HepG2 (cell line): ENCODE measurements at regions not wholly inside any gene's neighbourhood (a gene's known extent, or its start where the extent isn't known, plus 50 kb on each side); places are given as distances from the start of the nearest gene placed in this dataset.

Source experiments
- ATAC-seq: fragments of 200-7000 bp; cut with Tn5 transposase; 3 replicates; pipeline ENCODE4 v1.9.1; 2020; ENCODE audit warnings: mild to moderate bottlenecking, moderate library complexity
- BruUV-seq: library from RNA; stranded (reverse); fragments of 400-500 nt; replicated peaks from 2 replicates; lab custom pipeline; 2021; lab: Mats Ljungman, UMichigan
- CTCF ChIA-PET: fragments of 300-600 bp; formaldehyde crosslinking; extraction: SDS; loops from one replicate; lab custom pipeline; 2021; ENCODE audit warnings: low total read pairs, inconsistent platforms, low intra/inter-chr PET ratio; lab: Yijun Ruan, JAX
- POLR2A ChIA-PET: fragments of 350-600 bp; sonication (Branson Sonifier 250); formaldehyde crosslinking; loops from one replicate; lab custom pipeline; 2020; ENCODE audit warnings: antibody characterized with exemption, inconsistent platforms; lab: Yijun Ruan, JAX
- DNase-seq: peaks from one replicate; pipeline ENCODE4 v3.0.0-alpha.2; 2015; ENCODE audit warnings: low spot score
- FAIRE-seq: peaks from 3 replicates; lab custom pipeline; 2011; peaks lifted over from hg19 to GRCh38; lab: Jason Lieb, UNC
- H2AFZ ChIP-seq: one replicate; pipeline ENCODE4 v1.6.1; 2011; ENCODE audit warnings: low read length, inconsistent platforms
- H3K27ac ChIP-seq: fragments of 300-600 bp; 3 replicates; pipeline ENCODE4 v1.8.0; 2011; ENCODE audit warnings: mixed run types, mild to moderate bottlenecking, mixed read lengths, low read length, inconsistent platforms; ENCODE audit not compliant: insufficient read depth; ENCODE audit errors: extremely low read length
- H3K27me3 ChIP-seq, 2 experiments: fragments of 200-600 bp in 1 of 2; 2 replicates in 1 of 2; 3 replicates in 1 of 2; pipeline versions ENCODE4 v1.6.0 to v1.8.0; 2011; ENCODE audit warnings: low read length in 2 of 2, mild to moderate bottlenecking in 2 of 2, moderate library complexity in 2 of 2, inconsistent platforms in 1 of 2; ENCODE audit not compliant: insufficient read depth in 2 of 2, control insufficient read depth in 1 of 2
- H3K36me3 ChIP-seq, 2 experiments: fragments of 200-600 bp in 1 of 2; replicated peaks in 1 of 2; 2 replicates in 1 of 2; 3 replicates in 1 of 2; pipeline versions ENCODE4 v1.5.1 to v1.8.0; 2011; ENCODE audit warnings: low read length in 2 of 2, inconsistent platforms in 1 of 2; ENCODE audit not compliant: insufficient read depth in 2 of 2, control insufficient read depth in 1 of 2
- H3K4me1 ChIP-seq: 2 replicates; pipeline ENCODE4 v1.5.1; 2012; ENCODE audit warnings: low read length, inconsistent platforms; ENCODE audit not compliant: insufficient read depth
- H3K4me2 ChIP-seq: 2 replicates; pipeline ENCODE4 v1.6.0; 2011; ENCODE audit warnings: low read depth, low read length, inconsistent platforms
- H3K4me3 ChIP-seq, 3 experiments: fragments of 200-600 bp in 1 of 3; sonication (generic), shearing (Covaris generic) in 1 of 3; replicated peaks in 1 of 3; 2 replicates each; pipeline ENCODE4 v1.5.1; 2011 to 2016; ENCODE audit warnings: low read length in 3 of 3, inconsistent platforms in 2 of 3, low read depth in 2 of 3, mild to moderate bottlenecking in 2 of 3, control low read depth in 1 of 3, mixed read lengths in 1 of 3; ENCODE audit not compliant: insufficient read depth in 1 of 3
- H3K79me2 ChIP-seq: one replicate; pipeline ENCODE4 v1.6.1; 2011; ENCODE audit warnings: low read length, inconsistent platforms; ENCODE audit not compliant: insufficient read depth
- H3K9ac ChIP-seq: 2 replicates; pipeline ENCODE4 v1.6.0; 2011; ENCODE audit warnings: mild to moderate bottlenecking, low read depth, low read length, inconsistent platforms; ENCODE audit not compliant: insufficient read depth
- H3K9me3 ChIP-seq: 2 replicates; pipeline ENCODE4 v1.5.1; 2012; ENCODE audit warnings: mild to moderate bottlenecking, low read length
- H4K20me1 ChIP-seq: 2 replicates; pipeline ENCODE4 v1.6.0; 2011; ENCODE audit warnings: inconsistent platforms, mild to moderate bottlenecking, low read length, moderate library complexity; ENCODE audit not compliant: insufficient read depth
- MEIS1 ChIP-seq: sonication (generic); formaldehyde crosslinking; IDR thresholded peaks from 2 replicates; pipeline ENCODE4 v1.9.0; 2021; ENCODE audit warnings: mild to moderate bottlenecking, missing genetic modification reagents, moderate library complexity, borderline replicate concordance
- MEIS2 ChIP-seq: sonication (generic); formaldehyde crosslinking; IDR thresholded peaks from 2 replicates; pipeline ENCODE4 v1.9.0; 2021; ENCODE audit warnings: mild to moderate bottlenecking, missing genetic modification reagents
- NR2C2 ChIP-seq: sonication (generic); formaldehyde crosslinking; IDR thresholded peaks from 2 replicates; pipeline ENCODE4 v1.4.0; 2020; ENCODE audit warnings: missing genetic modification reagents, mild to moderate bottlenecking, moderate library complexity, borderline replicate concordance
- PHF8 ChIP-seq: sonication (generic); formaldehyde crosslinking; IDR thresholded peaks from 2 replicates; pipeline ENCODE4 v1.5.0; 2020; ENCODE audit warnings: missing genetic modification reagents
- ZBTB20 ChIP-seq: sonication (generic); formaldehyde crosslinking; IDR thresholded peaks from 2 replicates; pipeline ENCODE4 v1.8.1; 2023; ENCODE audit warnings: missing genetic modification reagents, low read depth, mild to moderate bottlenecking, borderline replicate concordance
- ZNF205 ChIP-seq: IDR thresholded peaks from 2 replicates; pipeline ENCODE4 v1.6.1; 2018; ENCODE audit warnings: missing biosample characterization, missing genetic modification reagents
- ZNF33A ChIP-seq: sonication (generic); formaldehyde crosslinking; IDR thresholded peaks from 2 replicates; pipeline ENCODE4 v1.5.1; 2020; ENCODE audit warnings: missing genetic modification reagents, mild to moderate bottlenecking, moderate library complexity, borderline replicate concordance
- ZNF615 ChIP-seq: sonication (generic); formaldehyde crosslinking; IDR thresholded peaks from 2 replicates; pipeline ENCODE4 v1.5.0; 2020; ENCODE audit warnings: mild to moderate bottlenecking, missing genetic modification reagents, borderline replicate concordance
- WGBS: methylation state at CpG from one replicate; pipeline ENCODE4 v1.1.6; 2017; ENCODE audit warnings: low lambda C conversion rate; 5-methylcytosine and 5-hydroxymethylcytosine counted together
- in situ Hi-C: cut with HindIII; loops from 2 replicates; pipeline ENCODE4 v1.10.0; 2017; ENCODE audit warnings: low pct_unique_long_range_greater_than_20kb; ENCODE audit not compliant: extremely low pct_ligation_motif_present
- intact Hi-C: fragments of 100-400 bp; cut with micrococcal nuclease; formaldehyde crosslinking; loops from one replicate; pipeline ENCODE4 v1.10.0; 2022; ENCODE audit not compliant: unreplicated experiment
- TF ChIP-seq, protein P1 (sequence below): fragments of 450-650 bp; IDR thresholded peaks from 2 replicates; pipeline ENCODE4 v1.6.1; 2016
- TF ChIP-seq, protein P2 (sequence below): fragments of 450-650 bp; IDR thresholded peaks from 2 replicates; pipeline ENCODE4 v1.6.1; 2017; ENCODE audit warnings: mild to moderate bottlenecking
- TF ChIP-seq, protein P3 (sequence below): sonication (generic); formaldehyde crosslinking; IDR thresholded peaks from 2 replicates; pipeline ENCODE4 v1.4.0; 2020; ENCODE audit warnings: missing genetic modification reagents, borderline replicate concordance
- TF ChIP-seq, protein P4 (sequence below): sonication (generic); formaldehyde crosslinking; IDR thresholded peaks from 2 replicates; pipeline ENCODE4 v1.4.0; 2020; ENCODE audit warnings: missing genetic modification reagents
- TF ChIP-seq, protein P5 (sequence below): sonication (generic); formaldehyde crosslinking; IDR thresholded peaks from 2 replicates; pipeline ENCODE4 v1.8.1; 2023; ENCODE audit warnings: mild to moderate bottlenecking, moderate library complexity, missing genetic modification reagents

DNA sequence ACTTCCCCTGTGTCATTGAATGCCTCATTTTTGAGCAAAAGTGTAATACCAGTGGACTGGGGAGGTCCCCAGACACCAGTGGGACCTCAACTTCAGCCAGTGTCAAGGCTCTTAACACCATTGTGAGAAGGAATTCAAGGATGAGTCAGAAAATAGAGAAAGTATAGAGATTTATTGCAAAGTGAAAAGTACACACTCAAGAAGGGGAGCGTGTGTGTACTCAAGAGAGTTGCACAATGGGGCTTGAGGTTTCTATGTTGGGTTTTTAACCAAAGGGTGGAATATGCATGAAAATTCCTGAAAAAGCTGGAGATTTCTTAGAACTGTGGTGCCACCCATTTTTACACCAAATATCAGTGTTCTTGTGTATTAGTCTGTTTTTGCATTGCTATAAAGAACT is 81.9 kb downstream of the ADCYAP1 start:
- H3K27ac ChIP-seq: no peak overlapping the region
- H3K79me2 ChIP-seq: no peaks in the 10 kb centered on the region
- intact Hi-C loops (no loop called here), in situ Hi-C loops (no loop called here)
- no peaks in the 10 kb centered on the region for H4K20me1 ChIP-seq
- H3K4me2 ChIP-seq: no peak overlapping the region
- DNase-seq (no peak), FAIRE-seq (no peak), ATAC-seq (no peak)
- 29% methylated on average over 1 of the region's 1 CpG for WGBS
- CTCF ChIA-PET: no interaction called here
- H2AFZ ChIP-seq: no peak overlapping the region
- H3K4me3 ChIP-seq: no peak overlapping the region
- no peaks in the 10 kb centered on the region for H3K27me3 ChIP-seq
- POLR2A ChIA-PET: no interaction called here
- H3K9ac ChIP-seq: no peak overlapping the region
- H3K4me1 ChIP-seq: no peaks in the 10 kb centered on the region
- no peaks in the 10 kb centered on the region for H3K9me3 ChIP-seq
- no TSS peak for BruUV-seq
- no peaks in the 10 kb centered on the region for H3K36me3 ChIP-seq
- TF ChIP-seq ZNF615 (CRISPR knock-in tag) (no peak), PHF8 (CRISPR knock-in tag) (no peak), ZNF205 (CRISPR knock-in tag) (no peak), MEIS1 (CRISPR knock-in tag) (no peak), ZNF33A (no peak), ZBTB20 (CRISPR knock-in tag) (no peak), MEIS2 (CRISPR knock-in tag) (no peak), NR2C2 (CRISPR knock-in tag) (no peak)
- TF ChIP-seq, protein P1, sequence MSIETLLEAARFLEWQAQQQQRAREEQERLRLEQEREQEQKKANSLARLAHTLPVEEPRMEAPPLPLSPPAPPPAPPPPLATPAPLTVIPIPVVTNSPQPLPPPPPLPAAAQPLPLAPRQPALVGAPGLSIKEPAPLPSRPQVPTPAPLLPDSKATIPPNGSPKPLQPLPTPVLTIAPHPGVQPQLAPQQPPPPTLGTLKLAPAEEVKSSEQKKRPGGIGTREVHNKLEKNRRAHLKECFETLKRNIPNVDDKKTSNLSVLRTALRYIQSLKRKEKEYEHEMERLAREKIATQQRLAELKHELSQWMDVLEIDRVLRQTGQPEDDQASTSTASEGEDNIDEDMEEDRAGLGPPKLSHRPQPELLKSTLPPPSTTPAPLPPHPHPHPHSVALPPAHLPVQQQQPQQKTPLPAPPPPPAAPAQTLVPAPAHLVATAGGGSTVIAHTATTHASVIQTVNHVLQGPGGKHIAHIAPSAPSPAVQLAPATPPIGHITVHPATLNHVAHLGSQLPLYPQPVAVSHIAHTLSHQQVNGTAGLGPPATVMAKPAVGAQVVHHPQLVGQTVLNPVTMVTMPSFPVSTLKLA: no peak
- TF ChIP-seq, protein P2, sequence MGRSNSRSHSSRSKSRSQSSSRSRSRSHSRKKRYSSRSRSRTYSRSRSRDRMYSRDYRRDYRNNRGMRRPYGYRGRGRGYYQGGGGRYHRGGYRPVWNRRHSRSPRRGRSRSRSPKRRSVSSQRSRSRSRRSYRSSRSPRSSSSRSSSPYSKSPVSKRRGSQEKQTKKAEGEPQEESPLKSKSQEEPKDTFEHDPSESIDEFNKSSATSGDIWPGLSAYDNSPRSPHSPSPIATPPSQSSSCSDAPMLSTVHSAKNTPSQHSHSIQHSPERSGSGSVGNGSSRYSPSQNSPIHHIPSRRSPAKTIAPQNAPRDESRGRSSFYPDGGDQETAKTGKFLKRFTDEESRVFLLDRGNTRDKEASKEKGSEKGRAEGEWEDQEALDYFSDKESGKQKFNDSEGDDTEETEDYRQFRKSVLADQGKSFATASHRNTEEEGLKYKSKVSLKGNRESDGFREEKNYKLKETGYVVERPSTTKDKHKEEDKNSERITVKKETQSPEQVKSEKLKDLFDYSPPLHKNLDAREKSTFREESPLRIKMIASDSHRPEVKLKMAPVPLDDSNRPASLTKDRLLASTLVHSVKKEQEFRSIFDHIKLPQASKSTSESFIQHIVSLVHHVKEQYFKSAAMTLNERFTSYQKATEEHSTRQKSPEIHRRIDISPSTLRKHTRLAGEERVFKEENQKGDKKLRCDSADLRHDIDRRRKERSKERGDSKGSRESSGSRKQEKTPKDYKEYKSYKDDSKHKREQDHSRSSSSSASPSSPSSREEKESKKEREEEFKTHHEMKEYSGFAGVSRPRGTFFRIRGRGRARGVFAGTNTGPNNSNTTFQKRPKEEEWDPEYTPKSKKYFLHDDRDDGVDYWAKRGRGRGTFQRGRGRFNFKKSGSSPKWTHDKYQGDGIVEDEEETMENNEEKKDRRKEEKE: no peak
- TF ChIP-seq, protein P3, sequence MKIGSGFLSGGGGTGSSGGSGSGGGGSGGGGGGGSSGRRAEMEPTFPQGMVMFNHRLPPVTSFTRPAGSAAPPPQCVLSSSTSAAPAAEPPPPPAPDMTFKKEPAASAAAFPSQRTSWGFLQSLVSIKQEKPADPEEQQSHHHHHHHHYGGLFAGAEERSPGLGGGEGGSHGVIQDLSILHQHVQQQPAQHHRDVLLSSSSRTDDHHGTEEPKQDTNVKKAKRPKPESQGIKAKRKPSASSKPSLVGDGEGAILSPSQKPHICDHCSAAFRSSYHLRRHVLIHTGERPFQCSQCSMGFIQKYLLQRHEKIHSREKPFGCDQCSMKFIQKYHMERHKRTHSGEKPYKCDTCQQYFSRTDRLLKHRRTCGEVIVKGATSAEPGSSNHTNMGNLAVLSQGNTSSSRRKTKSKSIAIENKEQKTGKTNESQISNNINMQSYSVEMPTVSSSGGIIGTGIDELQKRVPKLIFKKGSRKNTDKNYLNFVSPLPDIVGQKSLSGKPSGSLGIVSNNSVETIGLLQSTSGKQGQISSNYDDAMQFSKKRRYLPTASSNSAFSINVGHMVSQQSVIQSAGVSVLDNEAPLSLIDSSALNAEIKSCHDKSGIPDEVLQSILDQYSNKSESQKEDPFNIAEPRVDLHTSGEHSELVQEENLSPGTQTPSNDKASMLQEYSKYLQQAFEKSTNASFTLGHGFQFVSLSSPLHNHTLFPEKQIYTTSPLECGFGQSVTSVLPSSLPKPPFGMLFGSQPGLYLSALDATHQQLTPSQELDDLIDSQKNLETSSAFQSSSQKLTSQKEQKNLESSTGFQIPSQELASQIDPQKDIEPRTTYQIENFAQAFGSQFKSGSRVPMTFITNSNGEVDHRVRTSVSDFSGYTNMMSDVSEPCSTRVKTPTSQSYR (CRISPR knock-in tag): no peak
- TF ChIP-seq, protein P4, sequence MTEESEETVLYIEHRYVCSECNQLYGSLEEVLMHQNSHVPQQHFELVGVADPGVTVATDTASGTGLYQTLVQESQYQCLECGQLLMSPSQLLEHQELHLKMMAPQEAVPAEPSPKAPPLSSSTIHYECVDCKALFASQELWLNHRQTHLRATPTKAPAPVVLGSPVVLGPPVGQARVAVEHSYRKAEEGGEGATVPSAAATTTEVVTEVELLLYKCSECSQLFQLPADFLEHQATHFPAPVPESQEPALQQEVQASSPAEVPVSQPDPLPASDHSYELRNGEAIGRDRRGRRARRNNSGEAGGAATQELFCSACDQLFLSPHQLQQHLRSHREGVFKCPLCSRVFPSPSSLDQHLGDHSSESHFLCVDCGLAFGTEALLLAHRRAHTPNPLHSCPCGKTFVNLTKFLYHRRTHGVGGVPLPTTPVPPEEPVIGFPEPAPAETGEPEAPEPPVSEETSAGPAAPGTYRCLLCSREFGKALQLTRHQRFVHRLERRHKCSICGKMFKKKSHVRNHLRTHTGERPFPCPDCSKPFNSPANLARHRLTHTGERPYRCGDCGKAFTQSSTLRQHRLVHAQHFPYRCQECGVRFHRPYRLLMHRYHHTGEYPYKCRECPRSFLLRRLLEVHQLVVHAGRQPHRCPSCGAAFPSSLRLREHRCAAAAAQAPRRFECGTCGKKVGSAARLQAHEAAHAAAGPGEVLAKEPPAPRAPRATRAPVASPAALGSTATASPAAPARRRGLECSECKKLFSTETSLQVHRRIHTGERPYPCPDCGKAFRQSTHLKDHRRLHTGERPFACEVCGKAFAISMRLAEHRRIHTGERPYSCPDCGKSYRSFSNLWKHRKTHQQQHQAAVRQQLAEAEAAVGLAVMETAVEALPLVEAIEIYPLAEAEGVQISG (CRISPR knock-in tag): no peak
- TF ChIP-seq, protein P5, sequence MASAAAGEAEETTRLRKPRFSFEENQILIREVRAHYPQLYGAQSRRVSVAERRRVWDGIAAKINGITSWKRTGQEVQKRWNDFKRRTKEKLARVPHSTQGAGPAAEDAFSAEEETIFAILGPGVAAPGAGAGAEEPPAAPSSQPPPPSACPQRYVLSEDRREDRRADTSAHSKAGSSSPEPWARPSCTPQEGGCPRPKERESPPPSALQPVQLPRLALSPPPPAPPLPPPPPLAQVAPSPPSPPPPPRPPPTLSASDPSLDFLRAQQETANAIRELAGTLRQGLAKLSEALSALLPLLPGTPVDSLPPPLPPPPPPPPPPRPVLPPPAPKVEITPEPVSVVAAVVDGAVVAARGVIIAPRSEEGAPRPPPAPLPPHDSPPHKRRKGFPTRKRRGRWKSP (CRISPR knock-in tag): no peak
